Neural cell (in vitro differentiated cells): ENCODE measurements at regions not wholly inside any gene's neighbourhood (a gene's known extent, or its start where the extent isn't known, plus 50 kb on each side); places are given as distances from the start of the nearest gene placed in this dataset.

Experiments used
- H2AFZ ChIP-seq: fragments of 200-600, 300-800 bp; sonication (generic), shearing (Covaris generic); 2 replicates; pipeline ENCODE4 v1.6.0; 2014; ENCODE audit warnings: low read depth, mild to moderate bottlenecking, antibody characterized with exemption, low read length, moderate library complexity
- H3F3A ChIP-seq: fragments of 200-600 bp; shearing (Covaris generic); 2 replicates; pipeline ENCODE4 v1.6.1; 2016; ENCODE audit warnings: mild to moderate bottlenecking, moderate library complexity, mixed read lengths, antibody characterized with exemption, low read length; ENCODE audit not compliant: insufficient read depth, poor library complexity, severe bottlenecking
- H3K27ac ChIP-seq: fragments of 200-600, 300-800 bp; sonication (generic), shearing (Covaris generic); 2 replicates; pipeline ENCODE4 v1.5.1; 2014; ENCODE audit warnings: mild to moderate bottlenecking, low read length, moderate library complexity
- H3K27me3 ChIP-seq: fragments of 300-800, 200-600 bp; sonication (generic), shearing (Covaris generic); 2 replicates; pipeline ENCODE4 v1.6.0; 2014; ENCODE audit warnings: mild to moderate bottlenecking, low read depth, low read length, moderate library complexity; ENCODE audit not compliant: insufficient read depth
- H3K36me3 ChIP-seq: fragments of 300-800, 200-600 bp; sonication (generic), shearing (Covaris generic); 2 replicates; pipeline ENCODE4 v1.5.1; 2014; ENCODE audit warnings: mild to moderate bottlenecking, antibody characterized with exemption, low read length, moderate library complexity; ENCODE audit not compliant: insufficient read depth
- H3K4me2 ChIP-seq: fragments of 300-800, 200-600 bp; sonication (generic), shearing (Covaris generic); 2 replicates; pipeline ENCODE4 v1.6.0; 2014; ENCODE audit warnings: mild to moderate bottlenecking, low read length
- H3K4me3 ChIP-seq: fragments of 300-800, 200-600 bp; sonication (generic), shearing (Covaris generic); 2 replicates; pipeline ENCODE4 v1.5.1; 2014; ENCODE audit warnings: mild to moderate bottlenecking, low read length, moderate library complexity
- H3K79me2 ChIP-seq: fragments of 200-600 bp; shearing (Covaris generic); replicated peaks from 2 replicates; pipeline ENCODE4 v1.6.0; 2014; ENCODE audit warnings: mild to moderate bottlenecking, low read length, moderate library complexity; ENCODE audit not compliant: insufficient read depth
- H3K9ac ChIP-seq: fragments of 300-800, 200-600 bp; sonication (generic), shearing (Covaris generic); 2 replicates; pipeline ENCODE4 v1.6.1; 2016; ENCODE audit warnings: mild to moderate bottlenecking, low read length, mixed read lengths
- H3K9me2 ChIP-seq: fragments of 200-600 bp; shearing (Covaris generic); 2 replicates; pipeline ENCODE4 v1.6.1; 2016; ENCODE audit warnings: mild to moderate bottlenecking, low read length, mixed read lengths; ENCODE audit not compliant: insufficient read depth
- H3K9me3 ChIP-seq: fragments of 200-600, 300-800 bp; sonication (generic), shearing (Covaris generic); 2 replicates; pipeline ENCODE4 v1.6.1; 2016; ENCODE audit warnings: mild to moderate bottlenecking, mixed run types, low read length, moderate library complexity, mixed read lengths
- H4K20me1 ChIP-seq: fragments of 200-600 bp; shearing (Covaris generic); 2 replicates; pipeline ENCODE4 v1.6.1; 2016; ENCODE audit warnings: mild to moderate bottlenecking, mixed run types; ENCODE audit not compliant: insufficient read depth
- EP300 ChIP-seq: fragments of 450-650 bp; conservative IDR thresholded peaks from 2 replicates; pipeline ENCODE4 v1.6.1; 2014; ENCODE audit warnings: antibody characterized with exemption, mild to moderate bottlenecking, moderate library complexity; ENCODE audit not compliant: poor library complexity, severe bottlenecking
- EZH2 ChIP-seq: fragments of 200-600, 300-800 bp; shearing (Covaris generic), sonication (generic); IDR thresholded peaks from 2 replicates; pipeline ENCODE4 v1.6.1; 2014; ENCODE audit warnings: antibody characterized with exemption, low read length, borderline replicate concordance, mild to moderate bottlenecking; ENCODE audit not compliant: insufficient read depth, poor library complexity, severe bottlenecking
- MXI1 ChIP-seq: fragments of 450-650 bp; conservative IDR thresholded peaks from 2 replicates; pipeline ENCODE4 v1.6.1; 2014; ENCODE audit warnings: antibody characterized with exemption, mild to moderate bottlenecking; ENCODE audit not compliant: poor library complexity, severe bottlenecking
- POLR2AphosphoS5 ChIP-seq: IDR thresholded peaks from 2 replicates; pipeline ENCODE4 v1.6.1; 2012
- RAD21 ChIP-seq: fragments of 450-650 bp; conservative IDR thresholded peaks from 2 replicates; pipeline ENCODE4 v1.6.1; 2014; ENCODE audit warnings: antibody characterized with exemption, mild to moderate bottlenecking, moderate library complexity
- SMC3 ChIP-seq: fragments of 450-650 bp; conservative IDR thresholded peaks from 2 replicates; pipeline ENCODE4 v1.6.1; 2014; ENCODE audit warnings: antibody characterized with exemption, mild to moderate bottlenecking, moderate library complexity; ENCODE audit not compliant: poor library complexity
- TAF1 ChIP-seq: IDR thresholded peaks from 2 replicates; pipeline ENCODE4 v1.6.1; 2012; ENCODE audit warnings: low read depth
- TF ChIP-seq, protein P1 (sequence below): IDR thresholded peaks from 2 replicates; pipeline ENCODE4 v1.6.1; 2012; ENCODE audit warnings: borderline replicate concordance
- TF ChIP-seq, protein P2 (sequence below): fragments of 450-650 bp; IDR thresholded peaks from 2 replicates; pipeline ENCODE4 v1.5.1; 2014; ENCODE audit warnings: antibody characterized with exemption, mild to moderate bottlenecking, moderate library complexity; ENCODE audit not compliant: poor library complexity, severe bottlenecking

DNA sequence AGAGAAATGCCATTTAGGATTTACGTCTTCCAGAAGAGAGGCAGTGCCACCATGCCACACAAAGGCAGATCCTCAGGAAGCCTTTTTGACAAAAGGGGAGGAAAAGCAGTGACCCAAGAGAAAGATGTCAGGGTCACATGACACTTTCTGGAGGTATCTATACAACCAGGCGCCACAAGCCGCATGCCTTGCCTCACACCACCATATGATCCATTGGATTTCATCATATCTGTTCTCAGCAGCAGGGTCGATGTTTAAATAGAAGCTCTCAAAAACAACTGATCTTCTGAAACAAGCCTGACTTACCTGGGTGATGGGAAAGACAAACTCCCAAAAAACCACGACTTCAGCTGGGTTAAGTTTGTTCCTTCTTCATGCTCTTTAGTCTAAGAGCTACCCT lies 52.5 kb upstream of the UNC5B start:
- Histone ChIP-seq H3K27ac (no peak overlapping the region), H3K9me2 (no peaks in the 10 kb centered on the region), H3K36me3 (no peaks in the 10 kb centered on the region), H3F3A (no peaks in the 10 kb centered on the region), H3K9me3 (no peaks in the 10 kb centered on the region), H3K4me2 (no peak overlapping the region), H3K9ac (no peak overlapping the region), H3K4me3 (no peak overlapping the region), H2AFZ (no peak overlapping the region), H4K20me1 (no peaks in the 10 kb centered on the region), H3K79me2 (no peaks in the 10 kb centered on the region), H3K27me3 (no peaks in the 10 kb centered on the region)
- TF ChIP-seq EZH2 (no peak), RAD21 (no peak), EP300 (no peak), MXI1 (no peak), POLR2AphosphoS5 (no peak), TAF1 (no peak)
- TF ChIP-seq, protein P1, sequence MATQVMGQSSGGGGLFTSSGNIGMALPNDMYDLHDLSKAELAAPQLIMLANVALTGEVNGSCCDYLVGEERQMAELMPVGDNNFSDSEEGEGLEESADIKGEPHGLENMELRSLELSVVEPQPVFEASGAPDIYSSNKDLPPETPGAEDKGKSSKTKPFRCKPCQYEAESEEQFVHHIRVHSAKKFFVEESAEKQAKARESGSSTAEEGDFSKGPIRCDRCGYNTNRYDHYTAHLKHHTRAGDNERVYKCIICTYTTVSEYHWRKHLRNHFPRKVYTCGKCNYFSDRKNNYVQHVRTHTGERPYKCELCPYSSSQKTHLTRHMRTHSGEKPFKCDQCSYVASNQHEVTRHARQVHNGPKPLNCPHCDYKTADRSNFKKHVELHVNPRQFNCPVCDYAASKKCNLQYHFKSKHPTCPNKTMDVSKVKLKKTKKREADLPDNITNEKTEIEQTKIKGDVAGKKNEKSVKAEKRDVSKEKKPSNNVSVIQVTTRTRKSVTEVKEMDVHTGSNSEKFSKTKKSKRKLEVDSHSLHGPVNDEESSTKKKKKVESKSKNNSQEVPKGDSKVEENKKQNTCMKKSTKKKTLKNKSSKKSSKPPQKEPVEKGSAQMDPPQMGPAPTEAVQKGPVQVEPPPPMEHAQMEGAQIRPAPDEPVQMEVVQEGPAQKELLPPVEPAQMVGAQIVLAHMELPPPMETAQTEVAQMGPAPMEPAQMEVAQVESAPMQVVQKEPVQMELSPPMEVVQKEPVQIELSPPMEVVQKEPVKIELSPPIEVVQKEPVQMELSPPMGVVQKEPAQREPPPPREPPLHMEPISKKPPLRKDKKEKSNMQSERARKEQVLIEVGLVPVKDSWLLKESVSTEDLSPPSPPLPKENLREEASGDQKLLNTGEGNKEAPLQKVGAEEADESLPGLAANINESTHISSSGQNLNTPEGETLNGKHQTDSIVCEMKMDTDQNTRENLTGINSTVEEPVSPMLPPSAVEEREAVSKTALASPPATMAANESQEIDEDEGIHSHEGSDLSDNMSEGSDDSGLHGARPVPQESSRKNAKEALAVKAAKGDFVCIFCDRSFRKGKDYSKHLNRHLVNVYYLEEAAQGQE = no peak
- TF ChIP-seq, protein P2, sequence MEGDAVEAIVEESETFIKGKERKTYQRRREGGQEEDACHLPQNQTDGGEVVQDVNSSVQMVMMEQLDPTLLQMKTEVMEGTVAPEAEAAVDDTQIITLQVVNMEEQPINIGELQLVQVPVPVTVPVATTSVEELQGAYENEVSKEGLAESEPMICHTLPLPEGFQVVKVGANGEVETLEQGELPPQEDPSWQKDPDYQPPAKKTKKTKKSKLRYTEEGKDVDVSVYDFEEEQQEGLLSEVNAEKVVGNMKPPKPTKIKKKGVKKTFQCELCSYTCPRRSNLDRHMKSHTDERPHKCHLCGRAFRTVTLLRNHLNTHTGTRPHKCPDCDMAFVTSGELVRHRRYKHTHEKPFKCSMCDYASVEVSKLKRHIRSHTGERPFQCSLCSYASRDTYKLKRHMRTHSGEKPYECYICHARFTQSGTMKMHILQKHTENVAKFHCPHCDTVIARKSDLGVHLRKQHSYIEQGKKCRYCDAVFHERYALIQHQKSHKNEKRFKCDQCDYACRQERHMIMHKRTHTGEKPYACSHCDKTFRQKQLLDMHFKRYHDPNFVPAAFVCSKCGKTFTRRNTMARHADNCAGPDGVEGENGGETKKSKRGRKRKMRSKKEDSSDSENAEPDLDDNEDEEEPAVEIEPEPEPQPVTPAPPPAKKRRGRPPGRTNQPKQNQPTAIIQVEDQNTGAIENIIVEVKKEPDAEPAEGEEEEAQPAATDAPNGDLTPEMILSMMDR = no peak

DNA sequence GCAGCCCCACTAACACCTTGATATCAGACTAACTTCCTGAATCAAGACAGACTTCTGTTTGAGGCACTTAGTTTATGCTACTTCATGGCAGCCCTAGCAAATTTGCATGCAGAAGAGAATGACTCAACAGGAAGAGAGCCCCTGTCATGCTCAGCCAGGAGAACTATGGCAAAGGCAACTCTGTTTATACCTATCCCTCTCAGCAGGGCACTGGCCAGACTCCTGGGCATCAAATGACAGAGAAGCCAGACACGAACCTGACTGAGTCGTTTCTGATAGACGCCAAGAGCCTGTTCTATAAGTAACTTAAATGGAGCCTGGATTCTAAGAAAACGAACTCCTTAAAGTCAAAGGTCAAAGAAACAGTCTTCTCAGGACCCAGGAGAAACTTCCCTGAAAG lies 50.9 kb upstream of the UNC5B start:
- Histone ChIP-seq H3K27ac (no peak overlapping the region), H4K20me1 (no peaks in the 10 kb centered on the region), H3K27me3 (no peaks in the 10 kb centered on the region), H3F3A (no peaks in the 10 kb centered on the region), H2AFZ (no peak overlapping the region), H3K4me3 (no peak overlapping the region), H3K9me2 (no peaks in the 10 kb centered on the region), H3K9me3 (no peaks in the 10 kb centered on the region), H3K9ac (no peak overlapping the region), H3K4me2 (no peak overlapping the region), H3K36me3 (no peaks in the 10 kb centered on the region), H3K79me2 (no peaks in the 10 kb centered on the region)
- no peak for TF ChIP-seq POLR2AphosphoS5
- TF ChIP-seq RAD21 = no peak
- no peak for TF ChIP-seq TAF1
- TF ChIP-seq, protein P2 = no peak
- no peak for TF ChIP-seq SMC3
- TF ChIP-seq, protein P1 = no peak
- TF ChIP-seq EP300 = no peak
- no peak for TF ChIP-seq EZH2
- no peak for TF ChIP-seq MXI1
